GM19468 (cell line): ENCODE measurements at regions not wholly inside any gene's neighbourhood (a gene's known extent, or its start where the extent isn't known, plus 50 kb on each side); places are given as distances from the start of the nearest gene placed in this dataset.

Source experiments
- ATAC-seq: cut with Tn5 transposase; IDR thresholded peaks from one replicate; pipeline ENCODE4 v1.9.1; 2021; ENCODE audit warnings: mild to moderate bottlenecking, moderate library complexity, moderate number of reproducible peaks; ENCODE audit not compliant: unreplicated experiment; ENCODE audit errors: extremely low read depth

GRCh38 chr12:124461851-124462623 is 105.4 kb downstream of the NCOR2 start:
- ATAC-seq: no peak

GRCh38 chr12:124461241-124461673 is 106.2 kb downstream of the NCOR2 start:
- no peak for ATAC-seq

- no peak for ATAC-seq
These were observed 106.6 kb downstream of the NCOR2 start for GRCh38 chr12:124460771-124461170.

GRCh38 chr12:124459852-124460645 is 107.4 kb downstream of the NCOR2 start:
- no peak for ATAC-seq

- no peak for ATAC-seq
These were observed 108.2 kb downstream of the NCOR2 start for GRCh38 chr12:124458992-124459851.

- no peak for ATAC-seq
These were observed 109.0 kb downstream of the NCOR2 start for GRCh38 chr12:124458220-124458991.

- ATAC-seq: no peak
These were observed 109.9 kb downstream of the NCOR2 start for GRCh38 chr12:124457287-124458219.

- ATAC-seq: no peak
These were observed 110.7 kb downstream of the NCOR2 start for GRCh38 chr12:124456652-124457152.

GRCh38 chr12:124456133-124456651 is 111.2 kb downstream of the NCOR2 start:
- no peak for ATAC-seq

GRCh38 chr12:124455336-124455735 is 112.1 kb downstream of the NCOR2 start:
- no peak for ATAC-seq

GRCh38 chr12:124454735-124455134 is 112.7 kb downstream of the NCOR2 start:
- no peak for ATAC-seq

- no peak for ATAC-seq
These were observed 113.1 kb downstream of the NCOR2 start for GRCh38 chr12:124454352-124454725.

GRCh38 chr12:124453419-124454351 is 113.7 kb downstream of the NCOR2 start:
- ATAC-seq: peak; percentile 80

- no peak for ATAC-seq
These were observed 114.7 kb downstream of the NCOR2 start for GRCh38 chr12:124452576-124453331.

GRCh38 chr12:124451637-124452243 is 115.7 kb downstream of the NCOR2 start:
- no peak for ATAC-seq

- no peak for ATAC-seq
These were observed 116.4 kb downstream of the NCOR2 start for GRCh38 chr12:124451016-124451415.
